ENCODE measurements at regions not wholly inside any gene's neighbourhood (a gene's known extent, or its start where the extent isn't known, plus 50 kb on each side); places are given as distances from the start of the nearest gene placed in this dataset.

- Histone ChIP-seq H3K27ac (ENCODE audit: low read depth, low read length, severe bottlenecking) (no peak overlapping the region), H3K4me1 (ENCODE audit: control insufficient read depth, insufficient read depth, low read length, poor library complexity, severe bottlenecking) (no peaks in the 10 kb centered on the region), H3K4me3 (ENCODE audit: extremely low read depth, insufficient read depth, low read length, poor library complexity, severe bottlenecking) (no peak overlapping the region), H3K9me3 (ENCODE audit: control insufficient read depth, low read length) (no peaks in the 10 kb centered on the region), H3K36me3 (ENCODE audit: control insufficient read depth, insufficient read depth, low read length) (no peaks in the 10 kb centered on the region)
- 84 to 96% methylated on average over 3 to 4 of the region's 7 CpGs for WGBS, 2 experiments (ENCODE audit: insufficient coverage in 2 of 2)
Measured at GRCh38 chr2:164009756-164010337, 274.0 kb upstream of the FIGN start.

GRCh38 chr2:164008752-164009151, 272.9 kb upstream of the FIGN start:
- Histone ChIP-seq H3K4me3 (ENCODE audit: extremely low read depth, insufficient read depth, low read length, poor library complexity, severe bottlenecking) (no peak overlapping the region), H3K9me3 (ENCODE audit: control insufficient read depth, low read length) (no peaks in the 10 kb centered on the region), H3K27ac (ENCODE audit: low read depth, low read length, severe bottlenecking) (no peak overlapping the region), H3K4me1 (ENCODE audit: control insufficient read depth, insufficient read depth, low read length, poor library complexity, severe bottlenecking) (no peaks in the 10 kb centered on the region), H3K36me3 (ENCODE audit: control insufficient read depth, insufficient read depth, low read length) (no peaks in the 10 kb centered on the region)
- 77 to 86% methylated on average over 3 of the region's 4 CpGs for whole genome bisulfite sequencing, 2 experiments (ENCODE audit: insufficient coverage in 2 of 2)

- no peak overlapping the region for H3K27ac ChIP-seq (ENCODE audit: low read depth, low read length, severe bottlenecking)
- WGBS, 2 experiments (ENCODE audit: insufficient coverage in 2 of 2), result 100% methylated on average over 1 of the region's 2 CpGs; no CpG with 5 or more reads in 1 of the 2 experiments
Measured at GRCh38 chr2:164006704-164007103, 270.9 kb upstream of the FIGN start.

GRCh38 chr2:164000176-164000575, 264.4 kb upstream of the FIGN start:
- WGBS, 2 experiments (ENCODE audit: insufficient coverage in 2 of 2), result no CpG with 5 or more reads among the region's 2 CpGs
- Histone ChIP-seq H3K9me3 (ENCODE audit: control insufficient read depth, low read length) (no peaks in the 10 kb centered on the region), H3K36me3 (ENCODE audit: control insufficient read depth, insufficient read depth, low read length) (no peaks in the 10 kb centered on the region), H3K4me1 (ENCODE audit: control insufficient read depth, insufficient read depth, low read length, poor library complexity, severe bottlenecking) (no peaks in the 10 kb centered on the region), H3K27ac (ENCODE audit: low read depth, low read length, severe bottlenecking) (no peak overlapping the region), H3K4me3 (ENCODE audit: extremely low read depth, insufficient read depth, low read length, poor library complexity, severe bottlenecking) (no peak overlapping the region)

More at GRCh38 chr2:164006704-164007103, 270.9 kb upstream of the FIGN start:
- H3K4me3 ChIP-seq (ENCODE audit: extremely low read depth, insufficient read depth, low read length, poor library complexity, severe bottlenecking), result no peak overlapping the region
- no peaks in the 10 kb centered on the region for H3K36me3 ChIP-seq (ENCODE audit: control insufficient read depth, insufficient read depth, low read length)
- no peaks in the 10 kb centered on the region for H3K9me3 ChIP-seq (ENCODE audit: control insufficient read depth, low read length)
- H3K4me1 ChIP-seq (ENCODE audit: control insufficient read depth, insufficient read depth, low read length, poor library complexity, severe bottlenecking), result no peaks in the 10 kb centered on the region

GRCh38 chr2:163997466-163997865, 261.7 kb upstream of the FIGN start:
- WGBS, 2 experiments (ENCODE audit: insufficient coverage in 2 of 2), result no CpG with 5 or more reads among the region's 4 CpGs
- Histone ChIP-seq H3K9me3 (ENCODE audit: control insufficient read depth, low read length) (no peaks in the 10 kb centered on the region), H3K27ac (ENCODE audit: low read depth, low read length, severe bottlenecking) (no peak overlapping the region), H3K36me3 (ENCODE audit: control insufficient read depth, insufficient read depth, low read length) (no peaks in the 10 kb centered on the region), H3K4me1 (ENCODE audit: control insufficient read depth, insufficient read depth, low read length, poor library complexity, severe bottlenecking) (no peaks in the 10 kb centered on the region), H3K4me3 (ENCODE audit: extremely low read depth, insufficient read depth, low read length, poor library complexity, severe bottlenecking) (no peak overlapping the region)

GRCh38 chr2:163990541-163990940, 254.7 kb upstream of the FIGN start:
- no peak overlapping the region for H3K4me3 ChIP-seq (ENCODE audit: extremely low read depth, insufficient read depth, low read length, poor library complexity, severe bottlenecking)
- 52 to 60% methylated on average over 1 to 2 of the region's 2 CpGs for WGBS, 2 experiments (ENCODE audit: insufficient coverage in 2 of 2)
- H3K36me3 ChIP-seq (ENCODE audit: control insufficient read depth, insufficient read depth, low read length), result no peaks in the 10 kb centered on the region
- no peak overlapping the region for H3K27ac ChIP-seq (ENCODE audit: low read depth, low read length, severe bottlenecking)
- no peaks in the 10 kb centered on the region for H3K9me3 ChIP-seq (ENCODE audit: control insufficient read depth, low read length)
- H3K4me1 ChIP-seq (ENCODE audit: control insufficient read depth, insufficient read depth, low read length, poor library complexity, severe bottlenecking), result no peaks in the 10 kb centered on the region

GRCh38 chr2:163990101-163990500, 254.3 kb upstream of the FIGN start:
- Histone ChIP-seq H3K4me3 (ENCODE audit: extremely low read depth, insufficient read depth, low read length, poor library complexity, severe bottlenecking) (no peak overlapping the region), H3K27ac (ENCODE audit: low read depth, low read length, severe bottlenecking) (no peak overlapping the region), H3K4me1 (ENCODE audit: control insufficient read depth, insufficient read depth, low read length, poor library complexity, severe bottlenecking) (no peaks in the 10 kb centered on the region), H3K9me3 (ENCODE audit: control insufficient read depth, low read length) (no peaks in the 10 kb centered on the region), H3K36me3 (ENCODE audit: control insufficient read depth, insufficient read depth, low read length) (no peaks in the 10 kb centered on the region)
- WGBS, 2 experiments (ENCODE audit: insufficient coverage in 2 of 2), result 90 to 96% methylated on average over 2 to 3 of the region's 4 CpGs

GRCh38 chr2:163987175-163987940, 251.6 kb upstream of the FIGN start:
- Histone ChIP-seq H3K36me3 (ENCODE audit: control insufficient read depth, insufficient read depth, low read length) (no peaks in the 10 kb centered on the region), H3K4me3 (ENCODE audit: extremely low read depth, insufficient read depth, low read length, poor library complexity, severe bottlenecking) (no peak overlapping the region), H3K27ac (ENCODE audit: low read depth, low read length, severe bottlenecking) (no peak overlapping the region), H3K4me1 (ENCODE audit: control insufficient read depth, insufficient read depth, low read length, poor library complexity, severe bottlenecking) (no peaks in the 10 kb centered on the region), H3K9me3 (ENCODE audit: control insufficient read depth, low read length) (no peaks in the 10 kb centered on the region)
- 80% methylated on average over 1 of the region's 6 CpGs; no CpG with 5 or more reads in 1 of the 2 experiments for WGBS, 2 experiments (ENCODE audit: insufficient coverage in 2 of 2)

GRCh38 chr2:163984986-163985385, 249.2 kb upstream of the FIGN start:
- WGBS, 2 experiments (ENCODE audit: insufficient coverage in 2 of 2), result 100% methylated on average over 2 of the region's 4 CpGs; no CpG with 5 or more reads in 1 of the 2 experiments
- no peaks in the 10 kb centered on the region for H3K36me3 ChIP-seq (ENCODE audit: control insufficient read depth, insufficient read depth, low read length)
- H3K4me3 ChIP-seq (ENCODE audit: extremely low read depth, insufficient read depth, low read length, poor library complexity, severe bottlenecking), result no peak overlapping the region
- H3K4me1 ChIP-seq (ENCODE audit: control insufficient read depth, insufficient read depth, low read length, poor library complexity, severe bottlenecking), result no peaks in the 10 kb centered on the region
- H3K27ac ChIP-seq (ENCODE audit: low read depth, low read length, severe bottlenecking), result no peak overlapping the region
- no peaks in the 10 kb centered on the region for H3K9me3 ChIP-seq (ENCODE audit: control insufficient read depth, low read length)

- WGBS, 2 experiments (ENCODE audit: insufficient coverage in 2 of 2), result 65 to 94% methylated on average over 2 of the region's 2 CpGs
- Histone ChIP-seq H3K9me3 (ENCODE audit: control insufficient read depth, low read length) (no peaks in the 10 kb centered on the region), H3K27ac (ENCODE audit: low read depth, low read length, severe bottlenecking) (no peak overlapping the region)
Measured at GRCh38 chr2:163983911-163984310, 248.1 kb upstream of the FIGN start.

GRCh38 chr2:163982938-163983337, 247.1 kb upstream of the FIGN start:
- H3K4me1 ChIP-seq (ENCODE audit: control insufficient read depth, insufficient read depth, low read length, poor library complexity, severe bottlenecking), result no peaks in the 10 kb centered on the region
- H3K36me3 ChIP-seq (ENCODE audit: control insufficient read depth, insufficient read depth, low read length), result no peaks in the 10 kb centered on the region
- no peak overlapping the region for H3K4me3 ChIP-seq (ENCODE audit: extremely low read depth, insufficient read depth, low read length, poor library complexity, severe bottlenecking)
- no peaks in the 10 kb centered on the region for H3K9me3 ChIP-seq (ENCODE audit: control insufficient read depth, low read length)
- no peak overlapping the region for H3K27ac ChIP-seq (ENCODE audit: low read depth, low read length, severe bottlenecking)

More at GRCh38 chr2:163983911-163984310, 248.1 kb upstream of the FIGN start:
- Histone ChIP-seq H3K36me3 (ENCODE audit: control insufficient read depth, insufficient read depth, low read length) (no peaks in the 10 kb centered on the region), H3K4me3 (ENCODE audit: extremely low read depth, insufficient read depth, low read length, poor library complexity, severe bottlenecking) (no peak overlapping the region), H3K4me1 (ENCODE audit: control insufficient read depth, insufficient read depth, low read length, poor library complexity, severe bottlenecking) (no peaks in the 10 kb centered on the region)

Measured in mesodermal cell (in vitro differentiated cells).